Liver (tissue), 3 donors: ENCODE measurements at regions not wholly inside any gene's neighbourhood (a gene's known extent, or its start where the extent isn't known, plus 50 kb on each side); places are given as distances from the start of the nearest gene placed in this dataset.

Experiments used
- ATF3 ChIP-seq: IDR thresholded peaks from 2 replicates; pipeline ENCODE4 v1.6.1; 2016; ENCODE audit warnings: antibody characterized with exemption
- CTCF ChIP-seq: fragments of 150-350 bp; IDR thresholded peaks from 2 replicates; pipeline ENCODE4 v1.5.1; 2017; ENCODE audit warnings: improper control_type of control experiment, low read depth, low read length; ENCODE audit not compliant: missing input control
- EGR1 ChIP-seq, 2 donors: IDR thresholded peaks; 2 replicates each; pipeline ENCODE4 v1.6.1; 2016 to 2018; ENCODE audit warnings: antibody characterized with exemption in 2 of 2, low read depth in 2 of 2
- FOXA1 ChIP-seq: IDR thresholded peaks from 2 replicates; pipeline ENCODE4 v1.6.1; 2016; ENCODE audit warnings: antibody characterized with exemption
- GABPA ChIP-seq, 2 donors: IDR thresholded peaks in 1 of 2; conservative IDR thresholded peaks in 1 of 2; 2 replicates each; pipeline ENCODE4 v1.6.1; 2016; ENCODE audit warnings: antibody characterized with exemption in 2 of 2, mild to moderate bottlenecking in 1 of 2, moderate library complexity in 1 of 2
- HNF4G ChIP-seq: IDR thresholded peaks from 2 replicates; pipeline ENCODE4 v1.6.1; 2016; ENCODE audit warnings: antibody characterized with exemption
- JUND ChIP-seq, 2 donors: IDR thresholded peaks; 2 replicates each; pipeline ENCODE4 v1.6.1; 2016; ENCODE audit warnings: antibody characterized with exemption in 2 of 2
- MAX ChIP-seq: IDR thresholded peaks from 2 replicates; pipeline ENCODE4 v1.6.1; 2016; ENCODE audit warnings: antibody characterized with exemption
- NR2F2 ChIP-seq: IDR thresholded peaks from 2 replicates; pipeline ENCODE4 v1.6.1; 2016; ENCODE audit warnings: antibody characterized with exemption
- RAD21 ChIP-seq, 2 donors: IDR thresholded peaks; 2 replicates each; pipeline ENCODE4 v1.6.1; 2016; ENCODE audit warnings: antibody characterized with exemption in 2 of 2, mild to moderate bottlenecking in 2 of 2
- REST ChIP-seq: IDR thresholded peaks from 2 replicates; pipeline ENCODE4 v1.6.1; 2016; ENCODE audit warnings: antibody characterized with exemption, mild to moderate bottlenecking
- SP1 ChIP-seq: IDR thresholded peaks from 2 replicates; pipeline ENCODE4 v1.6.1; 2018; ENCODE audit warnings: antibody characterized with exemption, mild to moderate bottlenecking
- TAF1 ChIP-seq: conservative IDR thresholded peaks from 2 replicates; pipeline ENCODE4 v1.6.1; 2016; ENCODE audit warnings: antibody characterized with exemption, mild to moderate bottlenecking
- ZBTB33 ChIP-seq: IDR thresholded peaks from 2 replicates; pipeline ENCODE4 v1.6.1; 2016; ENCODE audit warnings: antibody characterized with exemption
- donor health status: healthy.
- donor health status: healthy.

- no peak for TF ChIP-seq CTCF
- no peak for TF ChIP-seq GABPA (IDR thresholded peaks at IDR 0.05 in 1 of 2, conservative IDR thresholded peaks at IDR 0.05 in 1 of 2)
- no peak for TF ChIP-seq MAX
- no peak for TF ChIP-seq ZBTB33
- TF ChIP-seq JUND (IDR thresholded peaks at IDR 0.05): no peak
- TF ChIP-seq REST: no peak
- no peak for TF ChIP-seq ATF3
- TF ChIP-seq RAD21 (IDR thresholded peaks at IDR 0.05): no peak
- TF ChIP-seq HNF4G: no peak
- TF ChIP-seq SP1: no peak
- no peak for TF ChIP-seq FOXA1
- no peak for TF ChIP-seq TAF1
- no peak for TF ChIP-seq NR2F2
- TF ChIP-seq EGR1 (IDR thresholded peaks at IDR 0.05; ENCODE audit: low read depth in 2 of 2): no peak
Measured at GRCh38 chr5:141786700-141787099, 91.5 kb downstream of the PCDH1 start.
